ENCODE measurements at regions not wholly inside any gene's neighbourhood (a gene's known extent, or its start where the extent isn't known, plus 50 kb on each side); places are given as distances from the start of the nearest gene placed in this dataset.

DNA sequence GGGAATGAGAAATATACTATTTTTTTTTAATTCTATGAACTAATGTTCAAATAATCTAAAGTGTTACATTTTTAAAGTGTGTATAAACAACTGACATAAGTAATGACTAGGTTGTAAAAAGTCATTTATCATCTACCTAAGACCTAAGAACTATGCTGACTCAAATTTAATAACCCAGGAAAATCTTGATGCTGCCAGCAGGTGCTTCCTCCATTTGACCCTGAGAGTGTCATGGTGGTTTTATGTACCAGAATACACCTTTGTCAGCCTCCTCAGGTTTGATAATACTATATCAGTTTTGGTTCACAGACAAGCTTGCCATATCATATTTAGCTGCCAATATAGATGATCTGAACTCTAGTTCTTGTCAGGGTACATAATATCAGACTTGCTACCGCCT is 1151.2 kb downstream of the PCDH17 start:
- Mint-ChIP-seq H3K4me1 (ENCODE audit: unreplicated experiment) (peaks cover 3% of the 10 kb centered on the region), H3K4me3 (ENCODE audit: unreplicated experiment) (no peak overlapping the region), H3K27me3 (ENCODE audit: unreplicated experiment) (peaks cover 1% of the 10 kb centered on the region), H3K36me3 (ENCODE audit: low read depth, unreplicated experiment) (no peaks in the 10 kb centered on the region), H3K9me3 (ENCODE audit: unreplicated experiment) (no peaks in the 10 kb centered on the region), H3K27ac (ENCODE audit: unreplicated experiment) (no peak overlapping the region)
- no peak for DNase-seq (ENCODE audit: low spot score)
- TF ChIP-seq, protein P1, sequence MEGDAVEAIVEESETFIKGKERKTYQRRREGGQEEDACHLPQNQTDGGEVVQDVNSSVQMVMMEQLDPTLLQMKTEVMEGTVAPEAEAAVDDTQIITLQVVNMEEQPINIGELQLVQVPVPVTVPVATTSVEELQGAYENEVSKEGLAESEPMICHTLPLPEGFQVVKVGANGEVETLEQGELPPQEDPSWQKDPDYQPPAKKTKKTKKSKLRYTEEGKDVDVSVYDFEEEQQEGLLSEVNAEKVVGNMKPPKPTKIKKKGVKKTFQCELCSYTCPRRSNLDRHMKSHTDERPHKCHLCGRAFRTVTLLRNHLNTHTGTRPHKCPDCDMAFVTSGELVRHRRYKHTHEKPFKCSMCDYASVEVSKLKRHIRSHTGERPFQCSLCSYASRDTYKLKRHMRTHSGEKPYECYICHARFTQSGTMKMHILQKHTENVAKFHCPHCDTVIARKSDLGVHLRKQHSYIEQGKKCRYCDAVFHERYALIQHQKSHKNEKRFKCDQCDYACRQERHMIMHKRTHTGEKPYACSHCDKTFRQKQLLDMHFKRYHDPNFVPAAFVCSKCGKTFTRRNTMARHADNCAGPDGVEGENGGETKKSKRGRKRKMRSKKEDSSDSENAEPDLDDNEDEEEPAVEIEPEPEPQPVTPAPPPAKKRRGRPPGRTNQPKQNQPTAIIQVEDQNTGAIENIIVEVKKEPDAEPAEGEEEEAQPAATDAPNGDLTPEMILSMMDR (IDR thresholded peaks at IDR 0.05; ENCODE audit: unreplicated experiment) = no peak

DNA sequence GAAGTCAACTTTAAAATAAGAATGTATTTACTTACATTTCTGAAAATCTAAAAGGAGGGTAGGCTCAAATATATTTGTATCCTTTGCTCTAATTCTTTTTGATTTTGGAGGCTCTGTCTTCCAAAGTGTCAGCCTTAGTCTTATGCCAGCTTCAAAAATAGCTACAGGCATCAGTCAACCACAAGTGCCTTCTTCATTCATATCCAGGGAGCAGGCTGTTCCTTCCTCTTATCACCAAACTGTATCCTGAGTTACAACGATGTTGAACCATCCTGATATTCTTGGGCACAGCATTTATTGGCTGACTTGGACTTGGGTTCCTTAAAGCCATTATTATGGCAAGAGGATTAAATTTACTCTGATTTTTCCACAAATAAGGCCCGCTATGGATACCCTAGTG is 1161.3 kb downstream of the PCDH17 start:
- no peak overlapping the region for H3K27ac Mint-ChIP-seq (ENCODE audit: unreplicated experiment)
- H3K36me3 Mint-ChIP-seq (ENCODE audit: low read depth, unreplicated experiment) = no peaks in the 10 kb centered on the region
- DNase-seq (ENCODE audit: low spot score) = no peak
- H3K27me3 Mint-ChIP-seq (ENCODE audit: unreplicated experiment) = peaks cover 2% of the 10 kb centered on the region
- H3K9me3 Mint-ChIP-seq (ENCODE audit: unreplicated experiment) = no peaks in the 10 kb centered on the region
- no peaks in the 10 kb centered on the region for H3K4me1 Mint-ChIP-seq (ENCODE audit: unreplicated experiment)
- TF ChIP-seq, protein P1 (IDR thresholded peaks at IDR 0.05; ENCODE audit: unreplicated experiment) = no peak
- H3K4me3 Mint-ChIP-seq (ENCODE audit: unreplicated experiment) = no peak overlapping the region

- H3K27me3 Mint-ChIP-seq (ENCODE audit: unreplicated experiment) = no peaks in the 10 kb centered on the region
- DNase-seq (ENCODE audit: low spot score) = no peak
- no peaks in the 10 kb centered on the region for H3K4me1 Mint-ChIP-seq (ENCODE audit: unreplicated experiment)
- no peak overlapping the region for H3K4me3 Mint-ChIP-seq (ENCODE audit: unreplicated experiment)
- H3K27ac Mint-ChIP-seq (ENCODE audit: unreplicated experiment) = no peak overlapping the region
- H3K36me3 Mint-ChIP-seq (ENCODE audit: low read depth, unreplicated experiment) = no peaks in the 10 kb centered on the region
- TF ChIP-seq, protein P1 (IDR thresholded peaks at IDR 0.05; ENCODE audit: unreplicated experiment) = no peak
- H3K9me3 Mint-ChIP-seq (ENCODE audit: unreplicated experiment) = no peaks in the 10 kb centered on the region
Measured at GRCh38 chr13:58795715-58796114, 1164.2 kb downstream of the PCDH17 start.

DNA sequence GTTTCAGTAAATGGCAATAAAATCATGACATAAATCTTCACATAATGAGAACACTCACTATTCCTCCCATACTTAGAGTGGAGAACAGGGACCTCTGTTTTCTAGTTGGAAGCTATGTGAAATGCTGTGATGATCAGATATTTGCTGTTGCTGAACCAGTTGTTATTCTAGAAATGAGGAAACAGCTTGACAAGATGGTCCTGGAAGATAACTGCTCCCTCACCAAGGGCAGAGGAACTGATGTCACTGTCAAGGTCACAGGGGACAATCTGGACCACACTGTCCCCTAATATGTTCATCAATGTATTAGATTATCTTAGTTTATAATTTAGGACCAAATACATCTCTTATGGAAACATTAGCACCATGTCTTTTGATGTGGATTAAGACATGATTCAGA is 1173.3 kb downstream of the PCDH17 start:
- Mint-ChIP-seq H3K9me3 (ENCODE audit: unreplicated experiment) (no peaks in the 10 kb centered on the region), H3K36me3 (ENCODE audit: low read depth, unreplicated experiment) (no peaks in the 10 kb centered on the region), H3K27me3 (ENCODE audit: unreplicated experiment) (no peaks in the 10 kb centered on the region), H3K4me1 (ENCODE audit: unreplicated experiment) (peaks cover 16% of the 10 kb centered on the region), H3K27ac (ENCODE audit: unreplicated experiment) (peak overlapping the region; percentile 91), H3K4me3 (ENCODE audit: unreplicated experiment) (no peak overlapping the region)
- TF ChIP-seq, protein P1 (IDR thresholded peaks at IDR 0.05; ENCODE audit: unreplicated experiment) = no peak
- DNase-seq (ENCODE audit: low spot score) = peak; percentile 13

DNA sequence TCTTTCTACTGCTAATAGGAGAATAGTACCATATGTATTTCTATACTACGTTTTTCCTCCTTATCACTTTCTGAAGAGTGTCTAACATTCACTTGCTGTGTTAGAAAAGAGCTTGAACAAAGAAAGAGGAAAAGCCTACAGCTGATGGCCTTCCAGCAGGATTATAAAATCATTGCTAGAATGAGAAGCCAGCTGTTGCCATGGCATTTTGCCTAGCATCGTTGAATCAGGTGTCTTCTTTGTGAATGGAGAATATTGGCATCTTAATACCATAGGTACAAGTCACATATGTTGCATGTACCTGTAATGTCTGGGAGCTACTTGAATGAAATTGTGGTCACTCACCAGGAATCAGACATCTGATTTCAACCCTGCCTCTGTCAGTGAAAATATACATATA is 1174.9 kb downstream of the PCDH17 start:
- DNase-seq (ENCODE audit: low spot score) = no peak
- Mint-ChIP-seq H3K9me3 (ENCODE audit: unreplicated experiment) (no peaks in the 10 kb centered on the region), H3K36me3 (ENCODE audit: low read depth, unreplicated experiment) (no peaks in the 10 kb centered on the region), H3K27ac (ENCODE audit: unreplicated experiment) (no peak overlapping the region), H3K4me1 (ENCODE audit: unreplicated experiment) (peaks cover 16% of the 10 kb centered on the region), H3K27me3 (ENCODE audit: unreplicated experiment) (no peaks in the 10 kb centered on the region), H3K4me3 (ENCODE audit: unreplicated experiment) (no peak overlapping the region)
- TF ChIP-seq, protein P1 (IDR thresholded peaks at IDR 0.05; ENCODE audit: unreplicated experiment) = no peak

All from endothelial cell (in vitro differentiated cells).